PC-9 (cell line): ENCODE measurements at regions not wholly inside any gene's neighbourhood (a gene's known extent, or its start where the extent isn't known, plus 50 kb on each side); places are given as distances from the start of the nearest gene placed in this dataset.

Experiments used
- BruUV-seq: library from RNA; stranded (reverse); fragments of 400-500 nt; replicated peaks from 2 replicates; lab custom pipeline; 2021; lab: Mats Ljungman, UMichigan
- CTCF ChIA-PET: fragments of 300-600 bp; sonication (Branson Sonifier 250); formaldehyde crosslinking; loops from one replicate; lab custom pipeline; 2022; ENCODE audit warnings: antibody characterized with exemption; lab: Charles Lee
- POLR2A ChIA-PET: fragments of 300-600 bp; sonication (Branson Sonifier 250); formaldehyde crosslinking; loops from one replicate; lab custom pipeline; 2022; ENCODE audit warnings: antibody characterized with exemption; ENCODE audit not compliant: unreplicated experiment; lab: Charles Lee
- DNase-seq, 2 experiments: peaks; one replicate each; pipeline versions ENCODE4 v3.0.0 to v3.0.0-alpha.2; 2015 to 2022; ENCODE audit warnings: mixed read lengths in 1 of 2
- H2AFZ ChIP-seq: fragments of 200-600 bp; sonication (generic); 2 replicates; pipeline ENCODE4 v1.8.1; 2017; ENCODE audit warnings: antibody characterized with exemption
- H3F3A ChIP-seq: fragments of 200-600 bp; sonication (generic); 2 replicates; pipeline ENCODE4 v1.8.1; 2017; ENCODE audit warnings: antibody characterized with exemption, mild to moderate bottlenecking, low read depth; ENCODE audit not compliant: insufficient read depth
- H3K27ac ChIP-seq: fragments of 200-600 bp; sonication (generic); 2 replicates; pipeline ENCODE4 v1.6.1; 2016; ENCODE audit warnings: mixed run types
- H3K27me3 ChIP-seq: fragments of 200-600 bp; sonication (generic); 2 replicates; pipeline ENCODE4 v1.6.1; 2016; ENCODE audit warnings: low read depth, mixed run types; ENCODE audit not compliant: insufficient read depth
- H3K36me3 ChIP-seq: fragments of 200-600 bp; sonication (generic); 2 replicates; pipeline ENCODE4 v1.6.1; 2016; ENCODE audit warnings: low read depth, mixed run types
- H3K4me1 ChIP-seq: fragments of 200-600 bp; sonication (generic); replicated peaks from 2 replicates; pipeline ENCODE4 v1.6.1; 2016; ENCODE audit warnings: mixed run types; ENCODE audit not compliant: insufficient read depth
- H3K4me2 ChIP-seq: fragments of 200-600 bp; sonication (generic); 2 replicates; pipeline ENCODE4 v1.6.1; 2017; ENCODE audit warnings: mixed run types
- H3K4me3 ChIP-seq: fragments of 200-600 bp; sonication (generic); 2 replicates; pipeline ENCODE4 v1.6.1; 2016; ENCODE audit warnings: mixed run types
- H3K79me2 ChIP-seq: fragments of 200-600 bp; sonication (generic); 2 replicates; pipeline ENCODE4 v1.6.1; 2017; ENCODE audit warnings: low read depth, mixed run types
- H3K9me2 ChIP-seq: fragments of 200-600 bp; sonication (generic); 2 replicates; pipeline ENCODE4 v1.8.1; 2017; ENCODE audit warnings: mild to moderate bottlenecking; ENCODE audit not compliant: insufficient read depth
- H3K9me3 ChIP-seq: fragments of 200-600 bp; sonication (generic); 2 replicates; pipeline ENCODE4 v1.8.1; 2016; ENCODE audit warnings: low read depth; ENCODE audit not compliant: insufficient read depth
- H4K20me1 ChIP-seq: fragments of 200-600 bp; sonication (generic); 2 replicates; pipeline ENCODE4 v1.8.1; 2017; ENCODE audit not compliant: insufficient read depth
- EZH2 ChIP-seq: fragments of 200-600 bp; sonication (generic); IDR thresholded peaks from 2 replicates; pipeline ENCODE4 v1.8.0; 2017; ENCODE audit warnings: antibody characterized with exemption, low read depth
- intact Hi-C: fragments of 100-400 bp; cut with micrococcal nuclease; formaldehyde crosslinking; loops from one replicate; pipeline ENCODE4 v1.10.0; 2022; ENCODE audit not compliant: unreplicated experiment
- TF ChIP-seq, protein P1 (sequence below): fragments of 200-600 bp; sonication (generic); conservative IDR thresholded peaks from 2 replicates; pipeline ENCODE4 v1.6.1; 2017; ENCODE audit warnings: mixed run types, antibody characterized with exemption, mild to moderate bottlenecking, moderate library complexity

DNA sequence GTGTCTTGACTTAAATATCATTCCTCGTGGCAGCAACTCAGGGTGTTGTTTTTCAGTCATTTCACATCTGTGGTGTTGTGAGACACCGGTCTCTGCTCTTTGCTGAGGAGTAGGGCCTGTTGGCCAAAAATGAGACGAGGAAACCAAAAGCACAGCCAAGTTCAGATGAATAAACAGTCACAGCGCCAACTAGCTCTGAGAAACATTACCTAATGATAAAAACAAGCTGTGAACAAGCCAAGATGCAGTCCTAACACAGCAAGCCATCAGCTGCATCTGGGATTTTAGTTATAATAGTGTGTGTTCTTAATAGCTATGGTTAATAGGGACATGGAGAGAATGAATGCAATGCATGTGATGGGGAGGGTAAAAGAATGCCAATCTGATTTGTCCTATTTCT, 843.4 kb upstream of the DPPA4 start:
- ChIA-PET POLR2A (no interaction called here), CTCF (no interaction called here)
- Histone ChIP-seq H3K79me2 (no peaks in the 10 kb centered on the region), H3K27me3 (no peaks in the 10 kb centered on the region), H3F3A (no peaks in the 10 kb centered on the region), H3K9me3 (no peaks in the 10 kb centered on the region), H3K9me2 (no peaks in the 10 kb centered on the region), H3K36me3 (no peaks in the 10 kb centered on the region), H4K20me1 (peaks cover 3% of the 10 kb centered on the region; the same call in 1 of the 2 replicates), H3K4me1 (no peaks in the 10 kb centered on the region), H2AFZ (no peak overlapping the region), H3K4me2 (no peak overlapping the region), H3K27ac (no peak overlapping the region), H3K4me3 (no peak overlapping the region)
- TF ChIP-seq, protein P1, sequence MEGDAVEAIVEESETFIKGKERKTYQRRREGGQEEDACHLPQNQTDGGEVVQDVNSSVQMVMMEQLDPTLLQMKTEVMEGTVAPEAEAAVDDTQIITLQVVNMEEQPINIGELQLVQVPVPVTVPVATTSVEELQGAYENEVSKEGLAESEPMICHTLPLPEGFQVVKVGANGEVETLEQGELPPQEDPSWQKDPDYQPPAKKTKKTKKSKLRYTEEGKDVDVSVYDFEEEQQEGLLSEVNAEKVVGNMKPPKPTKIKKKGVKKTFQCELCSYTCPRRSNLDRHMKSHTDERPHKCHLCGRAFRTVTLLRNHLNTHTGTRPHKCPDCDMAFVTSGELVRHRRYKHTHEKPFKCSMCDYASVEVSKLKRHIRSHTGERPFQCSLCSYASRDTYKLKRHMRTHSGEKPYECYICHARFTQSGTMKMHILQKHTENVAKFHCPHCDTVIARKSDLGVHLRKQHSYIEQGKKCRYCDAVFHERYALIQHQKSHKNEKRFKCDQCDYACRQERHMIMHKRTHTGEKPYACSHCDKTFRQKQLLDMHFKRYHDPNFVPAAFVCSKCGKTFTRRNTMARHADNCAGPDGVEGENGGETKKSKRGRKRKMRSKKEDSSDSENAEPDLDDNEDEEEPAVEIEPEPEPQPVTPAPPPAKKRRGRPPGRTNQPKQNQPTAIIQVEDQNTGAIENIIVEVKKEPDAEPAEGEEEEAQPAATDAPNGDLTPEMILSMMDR = no peak
- no peak for TF ChIP-seq EZH2
- no TSS peak for BruUV-seq
- intact Hi-C loops = no loop called here
- DNase-seq = no peak

DNA sequence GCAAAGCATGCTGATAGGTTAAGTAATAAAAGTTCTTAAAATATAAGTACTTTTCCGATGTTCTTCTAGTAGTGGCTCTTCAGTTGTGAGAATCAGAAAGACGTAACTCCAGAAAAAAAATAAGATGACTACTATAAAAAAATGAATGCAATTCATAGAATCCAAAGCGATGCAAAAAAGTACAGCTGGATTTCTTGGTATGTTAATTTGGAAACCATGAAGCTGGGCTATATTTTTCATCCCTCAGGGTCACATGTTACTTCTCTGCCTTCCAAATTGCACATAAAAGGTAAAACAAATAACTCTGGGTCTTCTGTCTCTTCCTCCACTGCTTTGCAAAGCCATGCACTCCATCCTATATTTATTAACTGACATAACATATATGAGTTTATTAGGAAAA, 843.9 kb upstream of the DPPA4 start:
- BruUV-seq = no TSS peak
- H3K9me2 ChIP-seq = no peaks in the 10 kb centered on the region
- no peak overlapping the region for H3K4me3 ChIP-seq
- DNase-seq = no peak
- no peak for TF ChIP-seq EZH2
- TF ChIP-seq, protein P1 = no peak
- no peaks in the 10 kb centered on the region for H3K4me1 ChIP-seq
- H3K9me3 ChIP-seq = no peaks in the 10 kb centered on the region
- intact Hi-C loops = no loop called here
- ChIA-PET CTCF (no interaction called here), POLR2A (no interaction called here)
- no peaks in the 10 kb centered on the region for H3K79me2 ChIP-seq
- H3K4me2 ChIP-seq = no peak overlapping the region
- H3K27me3 ChIP-seq = no peaks in the 10 kb centered on the region
- no peaks in the 10 kb centered on the region for H4K20me1 ChIP-seq
- no peak overlapping the region for H2AFZ ChIP-seq
- no peaks in the 10 kb centered on the region for H3F3A ChIP-seq
- no peak overlapping the region for H3K27ac ChIP-seq
- no peaks in the 10 kb centered on the region for H3K36me3 ChIP-seq

DNA sequence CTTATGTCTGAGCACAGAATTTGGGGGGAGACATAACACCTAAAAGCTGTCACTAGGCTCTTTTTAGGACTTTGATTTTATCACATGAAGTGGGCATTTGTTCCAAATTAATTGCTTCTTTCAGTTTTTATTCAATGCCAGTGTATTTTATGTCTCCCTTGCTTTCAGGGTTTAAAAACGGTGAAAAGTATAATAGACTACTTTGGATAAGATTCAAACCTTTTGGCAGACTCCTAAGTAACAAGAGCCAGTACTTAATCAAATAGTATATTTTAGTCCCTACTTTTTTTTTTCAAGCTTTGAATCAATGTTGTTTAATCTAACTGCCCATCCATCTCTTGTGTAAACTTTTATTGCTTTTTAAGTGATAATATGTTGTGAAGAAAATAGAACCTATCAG, 847.2 kb upstream of the DPPA4 start:
- no peaks in the 10 kb centered on the region for H3F3A ChIP-seq
- no peak for TF ChIP-seq EZH2
- TF ChIP-seq, protein P1 = no peak
- H3K9me2 ChIP-seq = no peaks in the 10 kb centered on the region; the same call in 1 of the 2 replicates
- no peaks in the 10 kb centered on the region for H3K36me3 ChIP-seq
- no peaks in the 10 kb centered on the region for H3K27me3 ChIP-seq
- H3K9me3 ChIP-seq = no peaks in the 10 kb centered on the region
- DNase-seq = no peak
- CTCF ChIA-PET = no interaction called here
- H3K79me2 ChIP-seq = no peaks in the 10 kb centered on the region
- H2AFZ ChIP-seq = no peak overlapping the region
- intact Hi-C loops = no loop called here
- H3K4me3 ChIP-seq = no peak overlapping the region
- no peak overlapping the region for H3K4me2 ChIP-seq
- no peaks in the 10 kb centered on the region for H4K20me1 ChIP-seq
- no peak overlapping the region for H3K27ac ChIP-seq
- POLR2A ChIA-PET = no interaction called here
- H3K4me1 ChIP-seq = no peaks in the 10 kb centered on the region
- no TSS peak for BruUV-seq
